Neural progenitor cell (in vitro differentiated cells): ENCODE measurements at regions not wholly inside any gene's neighbourhood (a gene's known extent, or its start where the extent isn't known, plus 50 kb on each side); places are given as distances from the start of the nearest gene placed in this dataset.

Source experiments
- DNase-seq: peaks from one replicate; pipeline ENCODE4 v3.0.0-alpha.2; 2016; ENCODE audit warnings: low spot score
- H2AFZ ChIP-seq: fragments of 200-600 bp; sonication (generic); replicated peaks from 2 replicates; pipeline ENCODE4 v1.6.1; 2016; ENCODE audit warnings: antibody characterized with exemption
- H3F3A ChIP-seq: fragments of 200-600 bp; sonication (generic); 2 replicates; pipeline ENCODE4 v1.6.1; 2016; ENCODE audit warnings: antibody characterized with exemption, low read depth
- H3K27ac ChIP-seq: fragments of 200-600 bp; sonication (generic); 2 replicates; pipeline ENCODE4 v1.5.1; 2016; ENCODE audit warnings: mild to moderate bottlenecking
- H3K27me3 ChIP-seq: fragments of 200-600 bp; sonication (generic); 2 replicates; pipeline ENCODE4 v1.6.1; 2016; ENCODE audit warnings: mild to moderate bottlenecking, moderate library complexity
- H3K36me3 ChIP-seq: fragments of 200-600 bp; sonication (generic); 2 replicates; pipeline ENCODE4 v1.5.1; 2016
- H3K4me1 ChIP-seq: fragments of 200-600 bp; sonication (generic); 2 replicates; pipeline ENCODE4 v1.6.1; 2016; ENCODE audit warnings: mixed run types
- H3K4me2 ChIP-seq: fragments of 200-600 bp; sonication (generic); 2 replicates; pipeline ENCODE4 v1.6.1; 2016
- H3K4me3 ChIP-seq: fragments of 200-600 bp; sonication (generic); 2 replicates; pipeline ENCODE4 v1.5.1; 2016
- H3K79me2 ChIP-seq: fragments of 200-600 bp; sonication (generic); 2 replicates; pipeline ENCODE4 v1.6.1; 2016; ENCODE audit warnings: low read depth
- H3K9ac ChIP-seq: fragments of 200-600 bp; sonication (generic); 2 replicates; pipeline ENCODE4 v1.6.1; 2016
- H3K9me3 ChIP-seq: fragments of 200-600 bp; sonication (generic); 2 replicates; pipeline ENCODE4 v1.5.1; 2016; ENCODE audit warnings: low read depth
- H4K20me1 ChIP-seq: fragments of 200-600 bp; sonication (generic); 2 replicates; pipeline ENCODE4 v1.6.1; 2016; ENCODE audit warnings: low read depth
- H3K27ac Mint-ChIP-seq: 3 replicates; pipeline ENCODE4 v1.8.0; 2021; ENCODE audit warnings: mixed read lengths
- H3K27me3 Mint-ChIP-seq: 2 replicates; pipeline ENCODE4 v1.8.0; 2022; ENCODE audit warnings: low read depth, mild to moderate bottlenecking, inconsistent platforms, moderate library complexity, mixed read lengths; ENCODE audit not compliant: insufficient read depth
- H3K36me3 Mint-ChIP-seq: 3 replicates; pipeline ENCODE4 v1.8.0; 2021; ENCODE audit warnings: mixed read lengths
- H3K4me1 Mint-ChIP-seq: 3 replicates; pipeline ENCODE4 v1.8.0; 2021; ENCODE audit warnings: mixed read lengths
- H3K4me3 Mint-ChIP-seq: 3 replicates; pipeline ENCODE4 v1.8.0; 2021; ENCODE audit warnings: mild to moderate bottlenecking, moderate library complexity, mixed read lengths
- H3K9me3 Mint-ChIP-seq: 3 replicates; pipeline ENCODE4 v1.8.0; 2020; ENCODE audit warnings: mixed read lengths
- CTCF ChIP-seq: fragments of 200-600 bp; sonication (generic); IDR thresholded peaks from 2 replicates; pipeline ENCODE4 v1.5.1; 2017; ENCODE audit warnings: antibody characterized with exemption, mild to moderate bottlenecking
- EZH2 ChIP-seq: fragments of 200-600 bp; sonication (generic); IDR thresholded peaks from 2 replicates; pipeline ENCODE4 v1.6.1; 2017; ENCODE audit warnings: antibody characterized with exemption, mild to moderate bottlenecking, moderate library complexity
- EZH2phosphoT487 ChIP-seq: fragments of 200-600 bp; sonication (generic); IDR thresholded peaks from 2 replicates; pipeline ENCODE4 v1.6.1; 2017; ENCODE audit warnings: antibody characterized with exemption

- Mint-ChIP-seq H3K4me1 (no peaks in the 10 kb centered on the region), H3K27me3 (no peaks in the 10 kb centered on the region), H3K36me3 (no peaks in the 10 kb centered on the region), H3K27ac (no peak overlapping the region), H3K9me3 (no peaks in the 10 kb centered on the region), H3K4me3 (no peak overlapping the region)
- Histone ChIP-seq H4K20me1 (no peaks in the 10 kb centered on the region), H3K79me2 (no peaks in the 10 kb centered on the region), H3K27me3 (no peaks in the 10 kb centered on the region), H3K4me2 (no peak overlapping the region), H3K27ac (no peak overlapping the region), H3K9me3 (no peaks in the 10 kb centered on the region), H3F3A (no peaks in the 10 kb centered on the region), H3K4me1 (no peaks in the 10 kb centered on the region), H2AFZ (no peak overlapping the region), H3K4me3 (no peak overlapping the region), H3K36me3 (no peaks in the 10 kb centered on the region), H3K9ac (no peak overlapping the region)
- DNase-seq, result no peak
- TF ChIP-seq EZH2phosphoT487, result no peak
- no peak for TF ChIP-seq EZH2
- no peak for TF ChIP-seq CTCF
Observed at GRCh38 chr4:129561280-129561679, 465.3 kb downstream of the C4orf33 start.

- no peaks in the 10 kb centered on the region for H3F3A ChIP-seq
- no peaks in the 10 kb centered on the region for H3K27me3 ChIP-seq
- no peaks in the 10 kb centered on the region for H4K20me1 ChIP-seq
- no peak for DNase-seq
- TF ChIP-seq CTCF (no peak), EZH2 (no peak), EZH2phosphoT487 (no peak)
- H3K79me2 ChIP-seq, result no peaks in the 10 kb centered on the region
- H3K9me3 Mint-ChIP-seq, result no peaks in the 10 kb centered on the region
- no peak overlapping the region for H3K4me3 ChIP-seq
- no peaks in the 10 kb centered on the region for H3K4me1 Mint-ChIP-seq
- H3K27me3 Mint-ChIP-seq, result no peaks in the 10 kb centered on the region
- H3K4me1 ChIP-seq, result no peaks in the 10 kb centered on the region
- no peaks in the 10 kb centered on the region for H3K36me3 ChIP-seq
- H3K9ac ChIP-seq, result no peak overlapping the region
- H3K27ac ChIP-seq, result no peak overlapping the region
- H2AFZ ChIP-seq, result peak overlapping the region; percentile 57
- H3K36me3 Mint-ChIP-seq, result no peaks in the 10 kb centered on the region
- H3K9me3 ChIP-seq, result no peaks in the 10 kb centered on the region
- H3K4me3 Mint-ChIP-seq, result no peak overlapping the region
- no peak overlapping the region for H3K27ac Mint-ChIP-seq
- no peak overlapping the region for H3K4me2 ChIP-seq
Observed at GRCh38 chr4:129561886-129562671, 466.1 kb downstream of the C4orf33 start.

GRCh38 chr4:129565214-129565613 lies 469.3 kb downstream of the C4orf33 start:
- Mint-ChIP-seq H3K4me1 (no peaks in the 10 kb centered on the region), H3K27ac (no peak overlapping the region), H3K4me3 (no peak overlapping the region), H3K27me3 (no peaks in the 10 kb centered on the region), H3K36me3 (no peaks in the 10 kb centered on the region), H3K9me3 (no peaks in the 10 kb centered on the region)
- H3K79me2 ChIP-seq, result no peaks in the 10 kb centered on the region
- H2AFZ ChIP-seq, result no peak overlapping the region
- no peak overlapping the region for H3K9ac ChIP-seq
- no peak for TF ChIP-seq EZH2
- TF ChIP-seq CTCF, result no peak
- TF ChIP-seq EZH2phosphoT487, result no peak
- peaks cover 10% of the 10 kb centered on the region for H3K4me1 ChIP-seq
- H3F3A ChIP-seq, result no peaks in the 10 kb centered on the region
- H3K27ac ChIP-seq, result no peak overlapping the region
- DNase-seq, result no peak
- no peaks in the 10 kb centered on the region for H4K20me1 ChIP-seq
- H3K27me3 ChIP-seq, result no peaks in the 10 kb centered on the region
- H3K4me2 ChIP-seq, result no peak overlapping the region
- H3K9me3 ChIP-seq, result no peaks in the 10 kb centered on the region
- H3K36me3 ChIP-seq, result no peaks in the 10 kb centered on the region
- no peak overlapping the region for H3K4me3 ChIP-seq
